HS-5 (cell line): ENCODE measurements at regions not wholly inside any gene's neighbourhood (a gene's known extent, or its start where the extent isn't known, plus 50 kb on each side); places are given as distances from the start of the nearest gene placed in this dataset.

Source experiments
- DNase-seq: peaks from one replicate; pipeline ENCODE4 v3.0.0-alpha.2; 2012; ENCODE audit warnings: low read depth

DNA sequence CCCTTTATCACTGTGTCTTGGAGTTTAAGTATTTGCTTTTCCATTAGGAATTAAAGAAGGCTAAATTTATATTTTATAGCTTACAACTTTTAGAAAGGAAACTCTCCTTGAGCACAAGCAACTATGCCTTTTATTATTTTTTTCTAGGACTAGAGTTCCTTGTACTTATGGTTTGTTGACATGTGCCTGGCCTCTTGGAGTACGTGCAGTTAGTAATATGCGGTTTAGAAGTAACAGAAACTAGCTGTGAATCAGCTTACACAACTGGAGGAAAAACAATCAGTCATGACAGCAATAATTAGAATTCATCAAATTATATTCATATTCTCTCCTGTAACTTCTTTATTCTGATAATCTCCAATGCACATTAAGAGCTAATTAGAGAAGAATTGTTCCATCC, 428.7 kb downstream of the AEBP2 start:
- DNase-seq = no peak

DNA sequence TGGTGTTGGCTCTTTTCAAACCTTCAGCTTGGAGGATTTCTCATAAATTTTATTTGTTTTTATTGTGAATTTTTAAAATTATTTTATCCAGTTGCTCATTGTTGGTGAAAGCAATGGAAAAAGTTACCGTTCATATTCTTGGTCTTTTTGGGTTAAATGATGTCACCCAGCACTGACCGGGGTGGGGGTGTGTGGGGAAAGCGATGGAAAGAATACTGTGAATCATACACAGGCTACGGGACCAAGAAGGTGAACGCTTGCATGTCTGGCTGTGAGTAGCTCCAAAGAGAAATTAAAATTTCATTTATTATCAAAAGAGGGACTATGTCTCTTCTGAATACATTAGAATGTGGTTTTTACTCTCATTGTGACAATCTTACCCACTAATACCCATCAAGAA, 430.1 kb downstream of the AEBP2 start:
- DNase-seq = no peak

DNA sequence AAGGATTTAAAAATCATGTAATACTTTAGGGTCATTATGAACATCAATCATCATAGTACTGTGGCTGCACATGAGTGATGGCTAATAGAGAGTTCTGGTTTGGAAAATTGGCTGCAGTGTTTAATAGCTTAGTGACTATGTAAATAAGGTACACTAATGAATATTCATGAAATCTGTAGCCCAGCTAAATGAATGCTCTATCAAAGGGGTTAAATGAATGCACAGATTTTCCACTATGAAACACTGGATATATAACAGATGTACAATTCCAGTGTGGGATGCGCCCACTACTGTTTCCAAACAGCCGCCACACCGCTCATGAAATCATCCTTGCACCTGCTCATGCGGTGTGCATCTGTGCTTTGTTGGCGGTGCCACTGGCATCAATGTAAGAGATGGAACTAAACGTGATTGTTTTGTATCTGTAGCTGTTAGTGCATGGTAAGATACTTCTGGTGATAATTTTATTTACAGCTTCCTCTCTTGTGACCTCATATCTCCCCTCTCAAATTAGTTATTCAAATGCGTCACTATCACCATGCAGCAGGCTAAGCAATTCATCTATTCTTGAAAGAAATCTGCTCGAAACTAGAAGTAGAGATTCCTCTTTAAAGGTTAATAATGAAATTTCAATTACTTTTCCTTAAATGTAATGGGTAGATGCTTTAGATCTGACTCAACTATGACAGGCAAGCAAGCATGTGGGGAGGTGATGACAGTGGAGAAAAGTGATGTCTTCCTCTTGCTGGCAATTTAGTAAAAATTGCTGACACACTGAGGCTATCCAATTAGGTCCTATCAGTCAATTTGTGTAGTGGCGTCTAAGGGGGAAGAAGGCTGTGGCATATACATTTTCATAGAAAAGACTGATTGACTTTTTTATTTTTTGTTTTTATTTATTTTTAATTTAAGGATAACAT, 433.6 kb downstream of the AEBP2 start:
- no peak for DNase-seq

DNA sequence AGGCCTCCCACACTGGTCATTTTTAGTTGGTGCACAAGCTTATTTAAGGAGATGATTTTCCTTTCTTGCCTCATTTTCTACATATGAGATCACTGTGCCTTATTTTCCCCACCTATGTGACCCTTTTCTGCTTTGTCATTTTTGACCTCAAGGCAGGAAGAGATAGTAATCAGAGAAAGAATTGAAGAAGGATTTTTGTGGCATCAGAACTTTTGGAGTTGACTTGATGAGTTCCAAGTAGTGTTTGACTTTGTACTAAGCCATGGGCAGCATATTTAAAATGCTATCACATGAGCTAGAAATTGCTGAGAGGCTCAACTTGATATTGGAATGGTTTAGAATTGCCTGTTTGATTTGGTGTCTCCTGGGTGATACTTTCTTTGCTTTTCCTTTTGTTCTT, 440.8 kb downstream of the AEBP2 start:
- DNase-seq = no peak

DNA sequence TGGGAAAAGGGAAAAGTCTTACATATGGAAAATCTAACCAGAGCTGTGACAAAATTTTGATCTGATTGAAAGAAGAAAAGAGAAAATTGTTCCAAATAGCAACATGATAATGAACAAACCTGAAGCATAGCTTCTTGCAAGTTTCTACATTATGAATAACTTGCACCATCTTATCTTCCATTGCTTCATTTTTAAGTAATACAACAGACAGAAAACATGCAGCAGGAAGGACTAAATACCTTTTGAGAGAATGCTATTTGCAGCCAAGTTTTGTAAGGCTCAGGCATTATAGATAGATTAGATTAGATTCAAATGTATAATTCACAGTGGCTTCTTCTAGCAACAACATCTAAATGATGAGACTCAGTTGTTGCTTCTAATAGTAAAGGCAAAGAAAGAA, 441.4 kb downstream of the AEBP2 start:
- no peak for DNase-seq

DNA sequence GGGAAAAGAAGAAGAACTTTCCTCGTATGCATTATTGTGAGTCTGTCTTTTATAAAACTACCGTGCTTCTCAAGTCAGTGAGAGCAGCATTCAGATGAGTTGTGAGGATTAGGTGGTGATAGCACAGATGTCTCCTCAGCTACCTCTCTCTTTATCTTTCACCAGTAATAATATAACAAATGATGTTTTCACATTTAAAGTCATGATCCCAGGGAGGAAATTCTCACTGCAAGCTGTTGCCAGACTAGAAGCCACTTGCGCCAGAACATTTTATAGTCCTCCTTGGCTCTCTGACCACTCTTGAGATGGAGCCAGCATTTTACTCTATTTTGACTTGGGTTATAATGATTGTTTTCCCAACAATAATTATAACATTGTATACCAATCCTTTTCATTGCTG, 443.1 kb downstream of the AEBP2 start:
- DNase-seq = no peak

DNA sequence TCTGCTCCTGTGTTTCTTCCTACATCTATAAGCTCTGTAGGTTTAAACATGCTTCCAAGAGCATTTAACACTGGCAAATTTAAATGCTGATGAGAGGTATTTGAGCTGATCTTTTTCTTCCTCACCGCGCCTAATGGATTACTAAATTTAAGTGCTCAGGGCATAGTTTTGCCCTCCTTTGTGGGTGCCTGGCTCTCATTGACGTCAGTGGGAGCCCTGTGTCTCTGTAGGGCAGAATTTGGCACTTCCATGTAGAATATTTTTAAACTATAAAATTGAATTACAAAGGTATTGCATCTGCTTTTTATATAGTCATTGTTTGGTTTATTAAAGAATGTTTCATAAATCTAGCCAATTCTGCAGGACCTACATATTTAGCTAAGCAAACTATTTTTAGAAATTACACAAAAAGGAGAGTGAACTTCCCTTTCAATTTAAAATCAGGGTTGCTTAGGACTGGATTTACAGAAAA, 444.8 kb downstream of the AEBP2 start:
- DNase-seq = no peak

DNA sequence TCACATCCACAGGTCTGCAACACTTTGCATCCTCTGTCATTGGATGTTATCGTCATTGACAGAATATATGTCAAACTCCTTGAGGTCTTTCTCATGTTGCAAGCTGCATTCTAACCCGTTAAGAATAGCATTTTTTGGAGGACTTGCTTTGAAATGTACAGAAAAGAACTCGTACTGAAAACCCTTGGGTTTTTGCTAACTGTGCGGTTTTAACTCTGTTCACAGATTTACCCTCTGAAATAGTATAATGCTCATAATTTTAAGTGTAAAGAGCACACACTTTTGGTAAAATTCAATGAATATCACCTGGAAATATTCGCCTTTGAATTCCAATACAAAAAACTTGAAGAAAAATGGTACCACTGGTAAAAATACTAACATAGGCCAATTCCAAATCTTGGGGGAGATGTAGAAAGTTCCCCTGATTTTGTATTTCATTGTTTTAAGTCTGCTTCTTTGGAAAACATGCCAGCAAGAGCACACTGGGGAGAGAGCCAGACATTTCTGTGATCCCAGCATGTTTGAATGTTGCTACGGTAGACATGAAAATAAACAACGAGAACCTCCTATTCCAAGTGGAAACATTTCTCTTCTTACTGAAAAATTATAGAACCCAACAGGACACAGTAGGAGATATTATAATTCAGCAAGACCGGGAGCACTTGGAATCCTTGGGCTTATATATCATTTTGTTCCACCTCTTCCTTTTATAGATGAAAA, 446.0 kb downstream of the AEBP2 start:
- no peak for DNase-seq

DNA sequence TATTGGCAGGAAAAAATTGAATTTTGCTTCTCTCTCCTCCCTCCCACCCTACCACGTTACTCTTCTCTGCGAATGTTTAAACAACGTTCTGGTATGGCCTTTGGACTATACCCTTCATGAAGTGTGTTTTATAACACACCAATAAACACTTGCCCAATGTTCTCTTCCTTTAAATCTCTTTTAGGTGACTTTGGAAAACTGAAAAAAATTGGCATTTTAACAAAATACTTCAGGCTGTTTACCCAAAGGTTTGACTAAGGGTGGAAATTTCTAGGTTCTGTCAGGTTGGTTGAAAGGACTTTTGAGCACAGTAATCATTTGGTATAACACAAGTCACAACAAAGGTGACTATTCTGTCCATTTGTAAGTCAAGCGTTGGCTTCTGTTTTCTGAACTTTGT, 446.8 kb downstream of the AEBP2 start:
- DNase-seq = no peak

DNA sequence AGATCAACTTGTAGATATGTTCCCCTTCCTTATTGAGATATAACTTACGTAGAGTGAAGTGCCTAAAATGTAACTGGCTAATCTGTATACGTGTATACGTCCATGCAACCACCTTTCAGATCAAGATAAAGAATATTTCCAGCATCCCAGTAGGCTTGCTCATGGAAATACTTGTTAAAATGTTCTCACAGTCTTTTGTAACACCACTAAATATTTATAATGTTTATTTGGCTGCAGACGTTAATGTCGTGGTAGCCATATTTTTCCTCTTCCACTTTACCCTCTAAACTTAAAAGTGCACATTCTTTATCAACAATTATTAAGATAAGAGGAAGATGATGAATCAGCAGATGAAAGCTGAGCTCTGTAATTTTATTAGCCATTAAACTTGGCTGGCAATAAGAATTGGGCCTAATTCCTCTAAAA, 447.4 kb downstream of the AEBP2 start:
- no peak for DNase-seq

DNA sequence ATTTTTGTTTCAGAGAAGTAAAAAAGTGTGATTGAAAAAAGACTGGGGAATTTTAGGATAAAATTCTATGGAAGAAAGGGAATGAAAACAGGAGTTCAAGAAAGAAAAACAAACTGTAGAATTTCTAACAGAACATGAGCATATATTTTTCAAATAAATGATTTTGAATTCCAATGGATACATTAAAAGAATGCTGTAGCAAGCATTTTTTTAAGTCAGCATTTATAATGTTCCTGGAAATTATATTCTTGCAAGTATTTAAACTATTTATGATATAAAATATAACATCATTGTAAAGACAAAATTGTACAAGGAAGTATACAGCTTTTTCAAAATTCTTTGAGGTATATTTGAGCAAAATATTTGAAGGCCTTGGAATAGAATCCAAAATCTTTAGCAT, 450.7 kb downstream of the AEBP2 start:
- DNase-seq = no peak

DNA sequence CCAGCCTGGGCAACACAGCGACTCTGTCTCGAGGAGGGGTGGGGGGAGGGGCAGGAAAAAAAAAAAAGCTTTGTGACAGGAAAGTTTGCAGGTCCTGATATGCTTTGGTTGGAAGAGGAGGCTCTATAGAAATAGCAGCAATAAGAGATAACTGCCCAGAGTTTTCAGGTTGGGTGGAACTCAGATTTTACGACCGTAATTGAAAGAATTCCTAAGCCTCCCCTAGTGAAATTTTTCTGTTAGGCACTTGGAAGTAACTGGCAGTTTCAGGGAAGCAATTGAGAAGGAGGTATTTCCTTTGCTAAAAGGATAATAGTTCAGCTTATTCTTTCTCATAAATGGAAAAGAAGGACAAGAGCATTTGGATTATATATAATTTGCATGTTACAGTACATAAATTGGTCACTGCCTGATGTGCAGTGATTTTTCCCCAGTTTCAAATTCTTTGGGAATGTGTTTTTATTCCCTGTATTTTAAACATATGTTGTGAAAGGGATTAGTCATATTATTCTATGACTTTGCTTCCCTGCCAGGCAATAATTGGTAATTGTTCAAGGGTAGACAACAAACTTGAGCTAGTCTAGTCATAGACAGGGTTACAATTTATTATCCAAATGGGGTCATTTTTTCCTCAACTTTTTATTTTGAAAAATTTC, 452.8 kb downstream of the AEBP2 start:
- DNase-seq = no peak

DNA sequence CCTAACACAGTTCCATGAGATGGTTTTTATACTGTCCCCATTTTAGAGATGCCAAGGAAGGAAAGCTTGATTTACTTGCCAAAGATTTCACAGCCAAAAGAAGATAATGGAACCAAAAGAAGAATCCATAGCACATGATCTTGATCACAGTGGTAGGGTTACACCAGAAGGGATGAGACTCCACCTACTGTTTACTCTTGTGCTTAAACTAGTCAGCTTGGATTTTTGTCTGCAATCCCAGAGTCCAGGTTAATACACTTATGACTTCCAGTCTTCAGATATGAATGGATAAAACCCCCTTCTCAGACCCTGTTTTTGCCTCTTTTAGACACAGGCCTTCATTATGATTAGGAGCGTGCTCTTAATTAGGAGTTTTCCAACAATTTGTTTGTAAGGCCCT, 454.2 kb downstream of the AEBP2 start:
- no peak for DNase-seq

DNA sequence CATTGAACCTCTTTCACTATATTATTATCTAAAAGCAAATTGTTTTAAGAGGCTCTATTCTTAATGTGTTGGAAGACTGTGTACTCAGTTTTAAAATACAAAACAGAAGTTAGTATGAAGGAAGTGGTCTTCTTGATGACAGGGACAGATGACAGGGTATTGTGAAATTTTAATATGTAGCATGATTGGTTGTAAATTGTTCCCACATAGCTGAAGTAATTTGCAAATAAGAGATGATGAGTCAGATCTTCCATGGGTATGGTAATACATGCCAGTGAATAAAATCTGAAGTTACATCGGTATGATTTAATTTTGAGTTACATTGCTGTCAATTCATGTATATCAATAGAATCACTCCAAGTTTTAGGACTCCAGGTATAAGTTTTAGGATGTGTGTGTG, 454.8 kb downstream of the AEBP2 start:
- DNase-seq = no peak

DNA sequence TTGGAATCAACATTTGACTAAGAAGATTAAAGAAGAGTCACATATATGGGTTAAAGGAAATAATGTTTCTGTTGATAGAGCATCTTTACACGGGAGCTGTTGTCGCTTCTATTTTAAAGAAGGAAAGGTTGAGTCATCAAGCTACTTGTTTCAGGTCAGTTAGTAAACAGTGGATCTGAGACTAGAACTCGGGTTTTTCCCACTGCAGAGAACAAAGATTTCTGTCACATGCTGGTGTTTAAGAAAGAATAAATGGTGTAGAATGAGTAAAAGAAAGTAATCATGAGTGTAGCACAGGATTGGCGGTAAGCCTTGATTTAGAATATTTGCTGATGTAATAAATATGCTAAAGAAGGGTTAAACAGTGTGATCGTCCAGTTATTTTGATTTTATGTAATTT, 455.5 kb downstream of the AEBP2 start:
- DNase-seq = no peak

DNA sequence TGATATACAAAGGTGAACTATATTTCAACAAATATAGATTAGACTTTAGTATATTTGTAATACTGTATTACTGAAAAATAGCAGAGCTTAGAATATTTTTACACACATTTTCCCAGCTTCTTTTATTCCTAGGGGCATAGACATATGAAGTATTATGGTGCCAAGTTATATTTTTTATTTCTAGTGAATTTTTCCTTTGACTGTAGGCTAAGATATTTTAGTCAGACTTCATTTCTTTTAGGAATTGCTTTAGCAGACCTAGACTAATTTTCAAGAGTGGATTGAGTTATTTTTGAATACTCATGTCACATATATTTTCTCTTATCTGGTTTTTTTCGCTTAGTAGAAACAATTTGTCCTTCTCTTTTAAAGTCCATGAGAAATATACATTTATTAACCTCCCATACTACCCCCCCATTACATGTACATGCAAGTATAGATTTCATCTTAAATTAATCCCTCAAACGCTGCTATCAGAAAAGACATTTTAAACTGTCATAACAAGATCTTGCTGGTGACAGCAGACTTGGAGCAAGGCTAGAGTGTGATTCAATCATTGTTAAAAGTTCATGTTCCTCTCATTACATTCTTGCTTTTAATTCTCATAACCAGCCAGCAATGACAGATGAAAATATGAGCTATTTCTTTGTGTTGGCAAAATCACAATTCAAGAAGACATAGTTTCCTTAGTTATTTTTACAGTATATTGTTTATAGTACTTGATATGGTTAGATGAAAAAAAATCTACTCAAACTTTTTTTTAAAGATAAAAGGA, 456.1 kb downstream of the AEBP2 start:
- no peak for DNase-seq

DNA sequence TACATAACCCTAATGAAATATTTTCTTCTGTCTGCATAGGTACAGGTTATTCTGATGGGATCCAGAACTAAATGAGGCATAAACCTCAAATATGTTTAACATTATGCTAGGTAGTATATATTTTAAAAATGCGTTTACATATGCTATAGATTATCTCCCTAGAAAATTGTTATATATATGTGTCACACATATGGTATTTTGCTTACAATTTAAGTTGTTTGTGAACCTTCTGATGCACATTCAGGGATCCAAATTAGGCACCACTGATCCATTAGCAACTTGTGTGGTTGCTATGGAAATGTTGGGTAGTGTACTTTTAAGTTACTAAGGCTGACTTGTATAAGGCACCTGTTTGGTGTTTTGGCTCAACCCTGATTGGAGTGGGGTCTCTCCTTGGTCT, 456.7 kb downstream of the AEBP2 start:
- no peak for DNase-seq

DNA sequence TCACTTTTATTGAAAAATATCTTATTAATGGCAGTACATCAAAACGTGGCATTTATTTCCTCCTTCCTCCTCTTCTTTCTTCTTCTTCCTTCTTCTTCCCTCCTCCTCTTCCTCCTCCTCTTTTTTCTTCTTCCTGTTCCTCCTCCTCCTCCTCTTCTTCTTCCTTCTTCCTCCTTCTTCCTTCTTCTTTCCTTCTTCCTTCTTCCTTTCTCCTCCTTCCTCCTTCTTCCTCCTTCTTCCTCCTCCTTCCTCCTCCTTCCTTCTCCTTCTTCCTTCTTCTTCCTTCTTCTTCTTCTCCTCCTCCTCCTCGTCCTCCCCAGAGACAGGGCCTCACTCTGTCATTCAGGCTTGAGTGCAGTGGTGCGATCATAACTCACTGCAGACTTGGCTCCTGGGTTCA, 457.2 kb downstream of the AEBP2 start:
- no peak for DNase-seq

DNA sequence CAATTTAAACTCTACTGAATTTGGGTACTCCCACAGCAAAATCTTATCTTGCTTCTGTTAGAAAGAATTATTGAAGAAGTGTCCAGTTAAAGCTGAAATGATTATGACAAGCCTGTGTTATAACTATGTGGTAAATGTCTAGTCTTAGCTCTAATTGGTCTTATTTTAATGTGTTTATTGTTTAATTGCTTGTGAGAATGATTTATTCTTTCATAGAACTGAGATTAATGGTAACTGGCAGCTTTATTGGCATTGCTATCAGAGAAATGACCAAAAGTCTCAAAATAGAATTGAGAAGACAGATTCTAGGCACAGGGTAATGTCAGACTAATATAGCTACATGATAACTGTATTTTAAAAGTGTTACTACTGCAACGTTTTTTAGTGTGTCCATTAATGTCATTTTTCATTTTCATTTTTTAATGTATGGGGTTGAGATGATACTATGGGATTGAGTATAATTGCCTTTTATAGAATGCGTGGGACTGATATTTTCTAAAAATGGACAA, 458.7 kb downstream of the AEBP2 start:
- no peak for DNase-seq

DNA sequence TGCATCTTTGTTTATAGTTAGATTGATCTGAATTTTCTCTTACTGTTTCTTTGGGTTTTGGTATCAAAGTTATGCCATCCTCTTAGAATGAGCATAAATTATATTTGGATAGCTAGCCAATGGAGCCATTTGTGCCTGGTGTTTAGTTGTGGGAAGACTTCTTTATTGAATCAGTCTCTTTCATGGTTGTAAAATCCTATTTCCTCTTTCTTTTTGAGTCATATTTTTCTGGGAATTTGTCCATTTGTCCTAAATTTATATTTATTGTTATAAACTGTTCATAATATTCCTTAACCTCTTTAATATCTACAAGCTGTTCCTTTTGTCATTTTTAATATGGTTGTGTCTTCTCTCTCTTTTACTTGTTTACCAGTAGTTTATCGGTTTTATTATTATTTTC, 462.5 kb downstream of the AEBP2 start:
- DNase-seq = no peak

DNA sequence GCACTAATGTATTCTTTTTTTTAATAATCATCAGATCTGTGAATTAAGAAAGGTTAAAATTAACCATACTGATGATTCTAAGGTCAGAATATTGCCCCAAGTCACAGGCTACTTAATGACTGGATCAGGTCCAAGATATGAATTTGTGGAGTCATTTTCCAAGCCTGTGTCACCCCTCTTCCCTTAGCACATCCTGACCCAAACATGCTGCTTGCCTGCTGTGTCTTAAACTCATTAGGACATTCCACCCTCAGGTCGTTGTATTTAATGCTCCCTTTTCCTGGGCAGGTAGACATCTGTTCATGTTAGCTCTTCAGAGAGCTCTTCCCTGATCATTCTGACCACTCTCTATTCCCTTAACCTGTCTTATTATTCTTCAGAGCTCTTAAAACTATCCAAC, 463.5 kb upstream of the PDE3A start:
- no peak for DNase-seq

DNA sequence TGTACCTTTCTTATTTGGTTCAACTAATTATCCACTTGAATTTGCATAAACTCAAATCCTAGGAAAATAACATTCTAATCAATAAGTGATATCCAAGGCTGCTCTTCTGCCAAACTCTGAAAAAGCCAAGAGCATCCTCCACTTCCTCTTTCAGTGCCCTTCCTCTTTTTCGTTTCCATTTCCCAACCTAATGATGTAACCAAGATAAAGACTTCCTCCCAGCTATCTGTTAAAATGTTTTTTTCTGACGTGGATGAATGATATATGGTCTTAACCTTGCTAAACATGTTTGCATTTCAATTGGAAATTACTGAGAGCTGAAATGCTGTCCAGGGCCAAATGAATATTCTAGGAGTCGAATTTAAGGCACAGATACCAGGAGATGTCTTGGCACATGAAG, 459.5 kb upstream of the PDE3A start:
- DNase-seq = no peak
